ENCODE measurements at regions not wholly inside any gene's neighbourhood (a gene's known extent, or its start where the extent isn't known, plus 50 kb on each side); places are given as distances from the start of the nearest gene placed in this dataset.

DNA sequence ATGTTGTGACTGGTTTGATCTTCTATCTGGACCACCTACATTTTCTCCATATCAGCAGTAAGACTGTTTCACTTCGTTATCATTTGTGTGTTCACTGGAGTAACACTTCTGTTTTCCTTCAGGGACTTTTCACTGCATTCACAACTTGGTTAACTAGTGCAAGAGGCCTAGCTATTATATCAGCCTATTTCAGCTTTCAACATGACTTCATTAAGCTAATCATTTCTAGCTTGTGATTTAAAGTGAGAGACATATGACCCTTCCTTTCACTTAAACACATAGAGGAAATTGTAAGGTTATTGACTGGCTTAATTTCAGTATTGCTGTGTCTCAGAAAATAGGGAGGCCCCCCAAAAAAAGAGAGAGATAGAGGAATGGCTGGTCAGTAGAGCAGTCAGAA, 622.8 kb upstream of the NRSN1 start:
- H3K27ac ChIP-seq: no peak overlapping the region
- intact Hi-C loops (cut with DNase I): no loop called here
- no peak overlapping the region for H3K4me3 ChIP-seq (replicated peaks in 1 of 3)
- no peaks in the 10 kb centered on the region for H3K9me3 ChIP-seq
- no peaks in the 10 kb centered on the region for H3K4me1 ChIP-seq
- no peak for TF ChIP-seq POLR2A (IDR thresholded peaks at IDR 0.05)
- TF ChIP-seq CTCF (IDR thresholded peaks at IDR 0.05): no peak
- H3K27me3 ChIP-seq: no peaks in the 10 kb centered on the region
- DNase-seq: no peak
- WGBS, 2 donors: 57 to 67% methylated on average over 1 of the region's 1 CpG
- no peaks in the 10 kb centered on the region for H3K36me3 ChIP-seq

DNA sequence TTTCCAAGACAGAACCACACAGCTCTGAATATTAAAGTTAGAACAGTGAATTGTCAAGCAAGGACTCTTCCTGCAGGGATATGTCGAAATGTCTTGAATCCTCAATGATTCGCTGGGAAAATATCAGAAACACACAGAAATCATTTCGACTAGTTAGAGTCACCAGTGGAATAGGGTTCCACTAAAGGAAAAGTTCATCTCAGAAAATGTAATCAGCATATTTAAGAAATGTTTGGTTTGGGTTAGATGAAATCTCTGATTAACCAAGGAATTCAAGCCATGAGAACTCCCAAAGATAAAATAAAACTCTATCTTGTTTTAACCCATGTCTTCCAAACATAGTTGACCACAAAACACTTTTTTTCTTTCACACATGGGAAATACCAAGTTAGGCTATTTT, 621.0 kb upstream of the NRSN1 start:
- 85 to 91% methylated on average over 3 of the region's 3 CpGs for WGBS, 2 donors
- Histone ChIP-seq H3K27ac (no peak overlapping the region), H3K27me3 (no peaks in the 10 kb centered on the region), H3K4me3 (replicated peaks in 1 of 3) (no peak overlapping the region), H3K9me3 (no peaks in the 10 kb centered on the region), H3K36me3 (no peaks in the 10 kb centered on the region), H3K4me1 (no peaks in the 10 kb centered on the region)
- no peak for TF ChIP-seq POLR2A (IDR thresholded peaks at IDR 0.05)
- TF ChIP-seq CTCF (IDR thresholded peaks at IDR 0.05): no peak
- DNase-seq: no peak
- intact Hi-C loops (cut with DNase I): no loop called here

DNA sequence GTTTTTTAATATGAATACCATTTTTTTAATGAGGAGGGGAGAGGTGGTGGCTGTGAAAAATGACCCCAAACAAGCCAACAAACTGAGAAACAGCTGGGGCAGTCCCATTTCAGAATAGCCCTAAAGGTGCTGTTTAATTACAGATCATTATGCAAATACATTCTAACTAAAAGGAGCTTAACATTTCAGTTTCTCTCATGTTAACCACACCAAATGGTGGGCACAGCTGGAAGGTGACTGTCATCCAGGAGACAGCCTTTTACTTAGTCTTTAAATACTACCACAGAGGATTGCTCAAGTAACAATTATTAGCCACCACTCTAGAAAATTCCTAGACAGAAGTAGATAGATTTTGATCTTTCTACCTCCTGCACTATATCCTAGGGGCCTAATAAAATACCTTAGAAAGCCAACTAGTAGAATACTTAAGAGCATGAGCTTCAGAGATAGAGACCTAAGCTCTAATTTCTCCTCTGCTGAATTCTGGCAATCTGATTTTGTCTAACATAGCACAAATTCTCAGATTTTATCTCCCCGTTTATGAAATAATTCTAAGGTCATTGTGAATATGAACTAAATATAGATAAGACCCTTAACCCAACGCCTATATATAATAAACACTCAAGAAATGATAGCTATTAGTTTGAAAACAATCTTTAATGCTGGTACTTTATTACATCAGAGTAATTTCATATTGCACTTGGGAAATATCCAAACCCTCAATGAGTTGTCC, 615.1 kb upstream of the NRSN1 start:
- H3K36me3 ChIP-seq: no peaks in the 10 kb centered on the region
- intact Hi-C loops (cut with DNase I): no loop called here
- no peak overlapping the region for H3K4me3 ChIP-seq (replicated peaks in 1 of 3)
- no peak overlapping the region for H3K27ac ChIP-seq
- no peaks in the 10 kb centered on the region for H3K9me3 ChIP-seq
- TF ChIP-seq CTCF (IDR thresholded peaks at IDR 0.05) (no peak), POLR2A (IDR thresholded peaks at IDR 0.05) (no peak)
- DNase-seq: no peak
- no peaks in the 10 kb centered on the region for H3K27me3 ChIP-seq
- no peaks in the 10 kb centered on the region for H3K4me1 ChIP-seq
- WGBS, 2 donors: 64 to 91% methylated on average over 2 of the region's 2 CpGs

DNA sequence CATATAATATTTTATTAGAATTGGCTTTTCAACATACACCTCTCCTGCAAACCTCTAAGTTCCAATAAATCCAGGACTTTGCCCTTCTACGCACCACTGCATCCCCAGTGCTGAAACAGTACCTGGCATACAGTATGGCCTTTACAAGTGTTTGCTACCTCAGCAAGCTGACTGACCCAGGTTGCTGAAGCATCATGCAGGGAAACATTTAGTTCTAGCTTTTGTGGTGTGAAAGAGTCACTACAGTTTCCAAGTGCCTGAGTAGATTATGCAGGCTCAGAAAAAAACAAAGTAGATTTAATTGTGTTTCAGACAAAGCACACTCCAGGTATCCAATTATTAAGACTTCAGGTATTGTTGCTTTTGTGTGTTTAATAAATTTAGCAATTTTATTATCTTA, 614.2 kb upstream of the NRSN1 start:
- Histone ChIP-seq H3K36me3 (no peaks in the 10 kb centered on the region), H3K4me3 (replicated peaks in 1 of 3) (no peak overlapping the region), H3K9me3 (no peaks in the 10 kb centered on the region), H3K27ac (no peak overlapping the region), H3K27me3 (no peaks in the 10 kb centered on the region), H3K4me1 (no peaks in the 10 kb centered on the region)
- peak in 1 of 2 donors; percentile 5 for DNase-seq
- intact Hi-C loops (cut with DNase I): no loop called here
- no peak for TF ChIP-seq CTCF (IDR thresholded peaks at IDR 0.05)
- TF ChIP-seq POLR2A (IDR thresholded peaks at IDR 0.05): no peak
- 75 to 77% methylated on average over 1 of the region's 1 CpG for WGBS, 2 donors

DNA sequence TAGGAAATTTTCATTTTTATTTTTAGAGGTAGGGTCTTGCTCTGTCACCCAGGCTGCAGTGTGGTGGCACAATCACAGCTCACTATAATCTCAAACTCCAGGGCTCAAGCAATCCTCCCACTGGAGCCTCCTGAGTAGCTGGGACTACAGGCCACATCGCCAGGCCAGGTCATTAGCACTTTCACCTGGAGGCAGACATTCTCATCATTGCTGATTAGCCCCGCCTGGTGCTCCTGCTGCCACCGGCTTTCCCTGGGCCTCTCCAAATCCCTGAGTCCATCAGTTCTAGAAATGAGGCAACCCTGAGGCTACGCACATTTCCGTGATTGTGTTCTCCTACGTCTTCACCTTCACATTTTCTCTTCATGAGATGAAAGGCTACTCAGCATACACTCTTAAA, 607.7 kb upstream of the NRSN1 start:
- 89 to 91% methylated on average over 6 of the region's 6 CpGs for WGBS, 2 donors
- Histone ChIP-seq H3K27me3 (no peaks in the 10 kb centered on the region), H3K9me3 (no peaks in the 10 kb centered on the region), H3K4me3 (replicated peaks in 1 of 3) (no peak overlapping the region), H3K36me3 (no peaks in the 10 kb centered on the region), H3K4me1 (no peaks in the 10 kb centered on the region), H3K27ac (no peak overlapping the region)
- TF ChIP-seq CTCF (IDR thresholded peaks at IDR 0.05) (no peak), POLR2A (IDR thresholded peaks at IDR 0.05) (no peak)
- no peak for DNase-seq
- intact Hi-C loops (cut with DNase I): no loop called here

Measured in thyroid gland (tissue), 4 donors.